DMS53 treated with DMSO at 0.1 percent for 48 hours (cell line): ENCODE measurements at regions not wholly inside any gene's neighbourhood (a gene's known extent, or its start where the extent isn't known, plus 50 kb on each side); places are given as distances from the start of the nearest gene placed in this dataset.
A peak's percentile ranks its signal among the peaks of the same experiment; 100 is the strongest.

ENCODE experiments used
- DNase-seq: peaks from one replicate; lab custom pipeline; 2025; ENCODE audit not compliant: unreplicated experiment; lab: John Stamatoyannopoulos, UW

GRCh38 chrX:58051346-58051745 lies 141.1 kb upstream of the ZXDA start:
- DNase-seq, result no peak

- no peak for DNase-seq
Measured at GRCh38 chrX:58044130-58044529, 133.9 kb upstream of the ZXDA start.

- DNase-seq, result peak; percentile 46
Measured at GRCh38 chrX:58025979-58026378, 115.7 kb upstream of the ZXDA start.

- no peak for DNase-seq
Measured at GRCh38 chrX:57985951-57986350, 75.7 kb upstream of the ZXDA start.

- no peak for DNase-seq
Measured at GRCh38 chrX:57984620-57985019, 74.4 kb upstream of the ZXDA start.

GRCh38 chrX:57977992-57978391 lies 67.7 kb upstream of the ZXDA start:
- DNase-seq, result peak; percentile 2

GRCh38 chrX:57964975-57965374 lies 54.7 kb upstream of the ZXDA start:
- DNase-seq, result no peak
